HCT116 (cell line): ENCODE measurements at regions not wholly inside any gene's neighbourhood (a gene's known extent, or its start where the extent isn't known, plus 50 kb on each side); places are given as distances from the start of the nearest gene placed in this dataset.

Experiments used
- ATAC-seq: fragments of 200-7000 bp; cut with Tn5 transposase; 2 replicates; pipeline ENCODE4 v1.9.1; 2020; ENCODE audit warnings: mild to moderate bottlenecking, moderate library complexity
- BruUV-seq: library from RNA; stranded (reverse); fragments of 400-500 nt; replicated peaks from 2 replicates; lab custom pipeline; 2021; lab: Mats Ljungman, UMichigan
- CTCF ChIA-PET: fragments of 300-600 bp; sonication (Branson Sonifier 250); formaldehyde crosslinking; loops from one replicate; lab custom pipeline; 2021; ENCODE audit warnings: antibody characterized with exemption; lab: Charles Lee
- POLR2A ChIA-PET: fragments of 300-600, 350-600 bp; sonication (Branson Sonifier 250); formaldehyde crosslinking; loops from one replicate; lab custom pipeline; 2021; ENCODE audit warnings: antibody characterized with exemption; lab: Charles Lee
- RAD21 ChIA-PET, 2 experiments: fragments of 300-600 bp; sonication (Branson Sonifier 250); formaldehyde crosslinking; loops; one replicate each; lab custom pipeline; 2023; ENCODE audit warnings: low total read pairs in 2 of 2; ENCODE audit not compliant: uncharacterized antibody in 2 of 2, unreplicated experiment in 2 of 2, low non-redundant PET in 1 of 2; lab: Charles Lee
- DNase-seq: peaks from one replicate; pipeline ENCODE4 v3.0.0-alpha.2; 2010; ENCODE audit warnings: low read depth, low spot score
- H2AFZ ChIP-seq: fragments of 200-600 bp; shearing (Covaris generic), sonication (generic); 2 replicates; pipeline ENCODE4 v1.6.1; 2017; ENCODE audit warnings: low read depth, mixed run types, mixed read lengths, antibody characterized with exemption, low read length; ENCODE audit not compliant: poor library complexity, severe bottlenecking
- H3K27ac ChIP-seq: 2 replicates; pipeline ENCODE4 v1.5.1; 2012; ENCODE audit warnings: low read depth, low read length
- H3K27me3 ChIP-seq: fragments of 200-600 bp; sonication (generic); 2 replicates; pipeline ENCODE4 v1.6.1; 2016; ENCODE audit warnings: mixed run types, low read length, mixed read lengths; ENCODE audit not compliant: insufficient read depth
- H3K36me3 ChIP-seq, 2 experiments: fragments of 200-500 bp in 1 of 2; fragments of 200-600 bp in 1 of 2; sonication (Bioruptor generic) in 1 of 2; sonication (generic) in 1 of 2; 2 replicates each; pipeline versions ENCODE4 v1.5.1 to v1.6.1; 2014 to 2016; ENCODE audit warnings: low read length in 2 of 2, inconsistent platforms in 1 of 2, mixed read lengths in 1 of 2, mixed run types in 1 of 2; ENCODE audit not compliant: insufficient read depth in 2 of 2, control insufficient read depth in 1 of 2
- H3K4me1 ChIP-seq, 2 experiments: fragments of 200-600 bp in 1 of 2; sonication (generic) in 1 of 2; 2 replicates each; pipeline versions ENCODE4 v1.5.1 to v1.6.1; 2012 to 2017; ENCODE audit warnings: low read length in 2 of 2, inconsistent platforms in 1 of 2, mild to moderate bottlenecking in 1 of 2, mixed read lengths in 1 of 2, mixed run types in 1 of 2, moderate library complexity in 1 of 2; ENCODE audit not compliant: insufficient read depth in 2 of 2, control insufficient read depth in 1 of 2
- H3K4me2 ChIP-seq: fragments of 200-600 bp; sonication (generic); 2 replicates; pipeline ENCODE4 v1.6.1; 2017; ENCODE audit warnings: mixed run types, low read length, mixed read lengths
- H3K4me3 ChIP-seq, 2 experiments: fragments of 200-600 bp in 1 of 2; sonication (generic) in 1 of 2; replicated peaks in 1 of 2; 2 replicates each; pipeline ENCODE4 v1.5.1; 2011 to 2016; ENCODE audit warnings: low read length in 2 of 2, control low read depth in 1 of 2, low read depth in 1 of 2, mild to moderate bottlenecking in 1 of 2, mixed read lengths in 1 of 2, mixed run types in 1 of 2
- H3K79me2 ChIP-seq: fragments of 200-600 bp; sonication (generic); 2 replicates; pipeline ENCODE4 v1.6.1; 2017; ENCODE audit warnings: mild to moderate bottlenecking, mixed run types, low read length, moderate library complexity, mixed read lengths; ENCODE audit not compliant: insufficient read depth
- H3K9ac ChIP-seq: fragments of 200-600 bp; sonication (generic); 2 replicates; pipeline ENCODE4 v1.6.1; 2016; ENCODE audit warnings: low read length, mixed read lengths
- H3K9me2 ChIP-seq: fragments of 200-600 bp; sonication (generic), shearing (Covaris generic); 2 replicates; pipeline ENCODE4 v1.6.1; 2017; ENCODE audit warnings: mixed run types, mild to moderate bottlenecking, moderate library complexity; ENCODE audit not compliant: insufficient read depth
- H3K9me3 ChIP-seq, 2 experiments: fragments of 200-500 bp in 1 of 2; fragments of 200-600 bp in 1 of 2; sonication (Bioruptor generic) in 1 of 2; sonication (generic) in 1 of 2; 2 replicates each; pipeline ENCODE4 v1.6.1; 2014 to 2017; ENCODE audit warnings: low read length in 2 of 2, mixed read lengths in 2 of 2, inconsistent platforms in 1 of 2, low read depth in 1 of 2, mild to moderate bottlenecking in 1 of 2, mixed run types in 1 of 2, moderate library complexity in 1 of 2; ENCODE audit not compliant: control insufficient read depth in 1 of 2, insufficient read depth in 1 of 2
- H4K20me1 ChIP-seq: fragments of 200-600 bp; sonication (generic), shearing (Covaris generic); 2 replicates; pipeline ENCODE4 v1.6.1; 2017; ENCODE audit warnings: mixed run types, mild to moderate bottlenecking, moderate library complexity; ENCODE audit not compliant: insufficient read depth
- CBX3 ChIP-seq: IDR thresholded peaks from 2 replicates; pipeline ENCODE4 v1.6.1; 2012; ENCODE audit warnings: low read depth
- CEBPB ChIP-seq: IDR thresholded peaks from 2 replicates; pipeline ENCODE4 v1.6.1; 2012; ENCODE audit warnings: low read depth
- ELF1 ChIP-seq: IDR thresholded peaks from 2 replicates; pipeline ENCODE4 v1.6.1; 2012; ENCODE audit warnings: low read depth, borderline replicate concordance
- EZH2 ChIP-seq: fragments of 200-600 bp; sonication (generic); IDR thresholded peaks from 2 replicates; pipeline ENCODE4 v1.6.1; 2017; ENCODE audit warnings: antibody characterized with exemption, mixed run types
- EZH2phosphoT487 ChIP-seq: fragments of 200-600 bp; IDR thresholded peaks from 2 replicates; pipeline ENCODE4 v1.6.1; 2018; ENCODE audit warnings: antibody characterized with exemption, borderline replicate concordance
- POLR2A ChIP-seq: IDR thresholded peaks from 2 replicates; pipeline ENCODE4 v1.7.0; 2011; ENCODE audit warnings: borderline replicate concordance; ENCODE audit not compliant: insufficient read depth, insufficient read length; ENCODE audit errors: extremely low read depth
- POLR2AphosphoS5 ChIP-seq: IDR thresholded peaks from 2 replicates; pipeline ENCODE4 v1.6.1; 2011; ENCODE audit warnings: mild to moderate bottlenecking, low read depth, low read length, moderate library complexity
- SP1 ChIP-seq: IDR thresholded peaks from 2 replicates; pipeline ENCODE4 v1.6.1; 2012; ENCODE audit warnings: low read depth
- ZFX ChIP-seq: fragments of 450-650 bp; IDR thresholded peaks from 2 replicates; pipeline ENCODE4 v1.6.1; 2017
- intact Hi-C: fragments of 100-400 bp; cut with micrococcal nuclease; formaldehyde crosslinking; loops from 2 replicates; pipeline ENCODE4 v1.10.0; 2022
- TF ChIP-seq, protein P1 (sequence below): IDR thresholded peaks from 2 replicates; pipeline ENCODE4 v1.6.1; 2012
- TF ChIP-seq, protein P2 (sequence below): IDR thresholded peaks from 2 replicates; pipeline ENCODE4 v1.6.1; 2012
- TF ChIP-seq, protein P3 (sequence below): IDR thresholded peaks from 2 replicates; pipeline ENCODE4 v1.6.1; 2012; ENCODE audit warnings: low read depth
- TF ChIP-seq, protein P4 (sequence below): IDR thresholded peaks from 2 replicates; pipeline ENCODE4 v1.6.1; 2011; ENCODE audit warnings: mild to moderate bottlenecking, low read length, moderate library complexity; ENCODE audit not compliant: insufficient replicate concordance; ENCODE audit errors: extremely low read depth

DNA sequence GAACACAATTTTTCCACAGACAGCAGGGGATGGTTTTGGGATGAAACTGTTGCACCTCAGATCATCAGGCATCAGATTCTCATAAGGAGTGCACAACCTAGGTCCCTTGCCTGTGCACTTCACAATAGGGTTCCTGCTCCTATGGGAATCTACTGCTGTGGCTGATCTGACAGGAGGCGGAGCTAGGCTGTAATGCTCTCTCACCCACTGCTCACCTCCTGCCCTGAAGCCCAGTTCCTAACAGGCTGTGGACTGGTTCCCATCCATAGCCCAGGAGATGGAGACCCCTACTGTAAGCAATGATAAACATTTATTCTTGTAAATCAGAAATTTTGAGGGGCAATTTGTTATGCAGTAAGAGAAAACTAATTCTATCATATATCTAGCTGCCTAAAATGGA, 1234.7 kb downstream of the SLITRK1 start (continued):
- TF ChIP-seq POLR2A (no peak), EZH2phosphoT487 (no peak), CBX3 (no peak)
- TF ChIP-seq, all 23 proteins: peak for 0

DNA sequence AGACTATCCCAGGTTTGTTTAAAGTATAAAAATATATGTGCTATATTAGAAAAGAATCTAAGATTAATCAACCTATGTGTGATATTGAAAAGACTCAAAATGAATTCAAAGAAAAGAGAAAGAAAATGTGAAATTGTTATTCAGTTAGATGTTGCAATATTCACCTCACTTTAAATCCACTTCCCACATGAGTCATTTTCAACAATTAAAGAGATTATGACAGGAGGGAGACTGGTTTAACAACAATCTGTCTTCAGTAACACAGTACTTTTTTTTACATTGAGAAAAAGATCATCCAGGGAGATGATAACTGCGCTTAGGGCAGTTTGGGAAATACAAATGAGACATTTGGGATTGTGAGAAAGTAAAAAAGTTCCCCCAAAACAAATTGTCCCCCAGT, 1246.2 kb downstream of the SLITRK1 start:
- ATAC-seq (no peak), DNase-seq (no peak)
- ChIA-PET RAD21 (no interaction called here), POLR2A (no interaction called here), CTCF (no interaction called here)
- H3K9me2 ChIP-seq, result no peaks in the 10 kb centered on the region
- H3K27me3 ChIP-seq, result no peaks in the 10 kb centered on the region
- intact Hi-C loops, result no loop called here
- no peak overlapping the region for H3K4me2 ChIP-seq
- no peaks in the 10 kb centered on the region for H3K9me3 ChIP-seq
- H3K36me3 ChIP-seq, result no peaks in the 10 kb centered on the region
- TF ChIP-seq, protein P1, sequence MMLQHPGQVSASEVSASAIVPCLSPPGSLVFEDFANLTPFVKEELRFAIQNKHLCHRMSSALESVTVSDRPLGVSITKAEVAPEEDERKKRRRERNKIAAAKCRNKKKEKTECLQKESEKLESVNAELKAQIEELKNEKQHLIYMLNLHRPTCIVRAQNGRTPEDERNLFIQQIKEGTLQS, result no peak
- TF ChIP-seq ZFX (no peak), ELF1 (no peak), POLR2AphosphoS5 (no peak)
- H3K4me3 ChIP-seq, result no peak overlapping the region
- no TSS peak for BruUV-seq
- H2AFZ ChIP-seq, result no peak overlapping the region
- no peak overlapping the region for H3K9ac ChIP-seq
- H3K4me1 ChIP-seq, result no peaks in the 10 kb centered on the region
- no peak overlapping the region for H3K27ac ChIP-seq
- H3K79me2 ChIP-seq, result no peaks in the 10 kb centered on the region
- H4K20me1 ChIP-seq, result no peaks in the 10 kb centered on the region

DNA sequence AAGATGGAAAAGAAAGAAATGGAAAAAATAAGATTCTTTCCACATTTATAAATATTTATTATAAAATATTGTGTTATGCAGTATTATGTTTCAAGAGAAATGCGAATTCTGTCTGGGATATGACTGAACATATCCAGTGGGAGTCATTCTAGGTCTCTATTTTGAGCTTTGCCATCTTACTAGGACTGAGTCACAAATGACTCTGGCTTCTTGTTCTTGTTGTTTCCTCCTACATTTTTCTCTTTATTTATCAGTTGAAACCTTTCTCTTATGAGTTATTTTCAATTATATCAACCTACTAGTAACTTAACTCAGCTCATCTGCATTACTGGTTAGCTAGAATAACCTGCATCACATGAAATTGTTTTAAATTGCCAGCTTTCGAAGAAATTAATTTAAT, 1247.3 kb downstream of the SLITRK1 start:
- no peak for TF ChIP-seq POLR2AphosphoS5
- no peak for TF ChIP-seq CEBPB
- TF ChIP-seq, protein P1, result no peak
- TF ChIP-seq ELF1, result no peak
- TF ChIP-seq, protein P2, sequence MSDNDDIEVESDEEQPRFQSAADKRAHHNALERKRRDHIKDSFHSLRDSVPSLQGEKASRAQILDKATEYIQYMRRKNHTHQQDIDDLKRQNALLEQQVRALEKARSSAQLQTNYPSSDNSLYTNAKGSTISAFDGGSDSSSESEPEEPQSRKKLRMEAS, result no peak
- no peak for TF ChIP-seq EZH2
- TF ChIP-seq, protein P3, sequence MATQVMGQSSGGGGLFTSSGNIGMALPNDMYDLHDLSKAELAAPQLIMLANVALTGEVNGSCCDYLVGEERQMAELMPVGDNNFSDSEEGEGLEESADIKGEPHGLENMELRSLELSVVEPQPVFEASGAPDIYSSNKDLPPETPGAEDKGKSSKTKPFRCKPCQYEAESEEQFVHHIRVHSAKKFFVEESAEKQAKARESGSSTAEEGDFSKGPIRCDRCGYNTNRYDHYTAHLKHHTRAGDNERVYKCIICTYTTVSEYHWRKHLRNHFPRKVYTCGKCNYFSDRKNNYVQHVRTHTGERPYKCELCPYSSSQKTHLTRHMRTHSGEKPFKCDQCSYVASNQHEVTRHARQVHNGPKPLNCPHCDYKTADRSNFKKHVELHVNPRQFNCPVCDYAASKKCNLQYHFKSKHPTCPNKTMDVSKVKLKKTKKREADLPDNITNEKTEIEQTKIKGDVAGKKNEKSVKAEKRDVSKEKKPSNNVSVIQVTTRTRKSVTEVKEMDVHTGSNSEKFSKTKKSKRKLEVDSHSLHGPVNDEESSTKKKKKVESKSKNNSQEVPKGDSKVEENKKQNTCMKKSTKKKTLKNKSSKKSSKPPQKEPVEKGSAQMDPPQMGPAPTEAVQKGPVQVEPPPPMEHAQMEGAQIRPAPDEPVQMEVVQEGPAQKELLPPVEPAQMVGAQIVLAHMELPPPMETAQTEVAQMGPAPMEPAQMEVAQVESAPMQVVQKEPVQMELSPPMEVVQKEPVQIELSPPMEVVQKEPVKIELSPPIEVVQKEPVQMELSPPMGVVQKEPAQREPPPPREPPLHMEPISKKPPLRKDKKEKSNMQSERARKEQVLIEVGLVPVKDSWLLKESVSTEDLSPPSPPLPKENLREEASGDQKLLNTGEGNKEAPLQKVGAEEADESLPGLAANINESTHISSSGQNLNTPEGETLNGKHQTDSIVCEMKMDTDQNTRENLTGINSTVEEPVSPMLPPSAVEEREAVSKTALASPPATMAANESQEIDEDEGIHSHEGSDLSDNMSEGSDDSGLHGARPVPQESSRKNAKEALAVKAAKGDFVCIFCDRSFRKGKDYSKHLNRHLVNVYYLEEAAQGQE, result no peak
- TF ChIP-seq, protein P4, sequence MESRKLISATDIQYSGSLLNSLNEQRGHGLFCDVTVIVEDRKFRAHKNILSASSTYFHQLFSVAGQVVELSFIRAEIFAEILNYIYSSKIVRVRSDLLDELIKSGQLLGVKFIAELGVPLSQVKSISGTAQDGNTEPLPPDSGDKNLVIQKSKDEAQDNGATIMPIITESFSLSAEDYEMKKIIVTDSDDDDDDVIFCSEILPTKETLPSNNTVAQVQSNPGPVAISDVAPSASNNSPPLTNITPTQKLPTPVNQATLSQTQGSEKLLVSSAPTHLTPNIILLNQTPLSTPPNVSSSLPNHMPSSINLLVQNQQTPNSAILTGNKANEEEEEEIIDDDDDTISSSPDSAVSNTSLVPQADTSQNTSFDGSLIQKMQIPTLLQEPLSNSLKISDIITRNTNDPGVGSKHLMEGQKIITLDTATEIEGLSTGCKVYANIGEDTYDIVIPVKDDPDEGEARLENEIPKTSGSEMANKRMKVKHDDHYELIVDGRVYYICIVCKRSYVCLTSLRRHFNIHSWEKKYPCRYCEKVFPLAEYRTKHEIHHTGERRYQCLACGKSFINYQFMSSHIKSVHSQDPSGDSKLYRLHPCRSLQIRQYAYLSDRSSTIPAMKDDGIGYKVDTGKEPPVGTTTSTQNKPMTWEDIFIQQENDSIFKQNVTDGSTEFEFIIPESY, result no peak
- TF ChIP-seq SP1, result no peak
- no peaks in the 10 kb centered on the region for H3K79me2 ChIP-seq
- no peak for DNase-seq

More for the DNA sequence above, 1247.3 kb downstream of the SLITRK1 start:
- Histone ChIP-seq H3K9me3 (no peaks in the 10 kb centered on the region), H3K9ac (no peak overlapping the region), H2AFZ (no peak overlapping the region), H3K4me2 (no peak overlapping the region), H3K9me2 (no peaks in the 10 kb centered on the region), H3K36me3 (no peaks in the 10 kb centered on the region), H3K4me1 (no peaks in the 10 kb centered on the region), H4K20me1 (no peaks in the 10 kb centered on the region), H3K4me3 (no peak overlapping the region), H3K27ac (no peak overlapping the region), H3K27me3 (no peaks in the 10 kb centered on the region)
- intact Hi-C loops, result no loop called here
- POLR2A ChIA-PET, result no interaction called here
- CTCF ChIA-PET, result no interaction called here
- RAD21 ChIA-PET, result no interaction called here
- no TSS peak for BruUV-seq
- no peak for ATAC-seq
